Cardiac septum (tissue), 1 donor: ENCODE measurements at regions not wholly inside any gene's neighbourhood (a gene's known extent, or its start where the extent isn't known, plus 50 kb on each side); places are given as distances from the start of the nearest gene placed in this dataset.

ENCODE experiments used
- DNase-seq: peaks from one replicate; pipeline ENCODE4 v3.0.0-alpha.2; 2020; ENCODE audit warnings: low spot score
- intact Hi-C: fragments of 100-400 bp; cut with DNase I; formaldehyde crosslinking; loops from one replicate; pipeline ENCODE4 v1.14.0; 2022
- donor health status: DM: no; HTN: no; CAD: no.

- DNase-seq, result no peak
- intact Hi-C loops, result no loop called here
Measured at GRCh38 chr13:34765446-34766180, 176.5 kb upstream of the NBEA start.

- intact Hi-C loops, result no loop called here
- DNase-seq, result no peak
Measured at GRCh38 chr13:34767778-34768177, 174.3 kb upstream of the NBEA start.

- no peak for DNase-seq
- intact Hi-C loops, result no loop called here
Measured at GRCh38 chr13:34772206-34772605, 169.9 kb upstream of the NBEA start.

- intact Hi-C loops, result no loop called here
- no peak for DNase-seq
Measured at GRCh38 chr13:34772881-34773280, 169.2 kb upstream of the NBEA start.

- intact Hi-C loops, result no loop called here
- DNase-seq, result no peak
Measured at GRCh38 chr13:34776390-34776981, 165.6 kb upstream of the NBEA start.

- DNase-seq, result no peak
- intact Hi-C loops, result no loop called here
Measured at GRCh38 chr13:34777089-34777913, 164.8 kb upstream of the NBEA start.

GRCh38 chr13:34777914-34778303 is 164.2 kb upstream of the NBEA start:
- intact Hi-C loops, result no loop called here
- DNase-seq, result no peak

- DNase-seq, result no peak
- intact Hi-C loops, result no loop called here
Measured at GRCh38 chr13:34779171-34779570, 162.9 kb upstream of the NBEA start.

- no peak for DNase-seq
- intact Hi-C loops, result no loop called here
Measured at GRCh38 chr13:34793301-34793700, 148.8 kb upstream of the NBEA start.

- intact Hi-C loops, result no loop called here
Measured at GRCh38 chr13:34803756-34804155, 138.3 kb upstream of the NBEA start.

GRCh38 chr13:34805347-34805746 is 136.7 kb upstream of the NBEA start:
- no peak for DNase-seq
- intact Hi-C loops, result no loop called here

More at GRCh38 chr13:34803756-34804155, 138.3 kb upstream of the NBEA start:
- no peak for DNase-seq

- no peak for DNase-seq
- intact Hi-C loops, result no loop called here
Measured at GRCh38 chr13:34808649-34809048, 133.4 kb upstream of the NBEA start.

GRCh38 chr13:34810996-34811395 is 131.1 kb upstream of the NBEA start:
- DNase-seq, result no peak
- intact Hi-C loops, result no loop called here

GRCh38 chr13:34815526-34815925 is 126.5 kb upstream of the NBEA start:
- DNase-seq, result no peak
- intact Hi-C loops, result no loop called here

GRCh38 chr13:34816245-34816884 is 125.7 kb upstream of the NBEA start:
- intact Hi-C loops, result no loop called here
- DNase-seq, result no peak

- no peak for DNase-seq
- intact Hi-C loops, result no loop called here
Measured at GRCh38 chr13:34816908-34817665, 125.0 kb upstream of the NBEA start.

- intact Hi-C loops, result no loop called here
Measured at GRCh38 chr13:34822650-34823049, 119.4 kb upstream of the NBEA start.

GRCh38 chr13:34826432-34826831 is 115.6 kb upstream of the NBEA start:
- intact Hi-C loops, result no loop called here
- DNase-seq, result no peak

More at GRCh38 chr13:34822650-34823049, 119.4 kb upstream of the NBEA start:
- DNase-seq, result no peak

- intact Hi-C loops, result no loop called here
- DNase-seq, result no peak
Measured at GRCh38 chr13:34833562-34834182, 108.4 kb upstream of the NBEA start.
